Left ventricle myocardium inferior (tissue), 1 donor: ENCODE measurements at regions not wholly inside any gene's neighbourhood (a gene's known extent, or its start where the extent isn't known, plus 50 kb on each side); places are given as distances from the start of the nearest gene placed in this dataset.
A peak's percentile ranks its signal among the peaks of the same experiment; 100 is the strongest.
"Not testable (repeated sequence)": the region's sequence is repeated elsewhere in the genome, so short reads cannot be mapped to it uniquely, and the experiment has no call there.

Experiments
- DNase-seq: peaks from one replicate; pipeline ENCODE4 v3.0.0-alpha.2; 2020
- H3K27ac ChIP-seq: fragments of 200-600 bp; replicated peaks from 2 replicates; pipeline ENCODE4 v1.8.0; 2021
- H3K27me3 ChIP-seq: fragments of 200-600 bp; 2 replicates; pipeline ENCODE4 v1.8.0; 2021; ENCODE audit warnings: low read depth
- H3K36me3 ChIP-seq: fragments of 200-600 bp; 2 replicates; pipeline ENCODE4 v1.8.0; 2021
- H3K4me1 ChIP-seq: fragments of 200-600 bp; 2 replicates; pipeline ENCODE4 v1.8.0; 2021
- H3K4me3 ChIP-seq: fragments of 200-600 bp; 2 replicates; pipeline ENCODE4 v1.8.0; 2021; ENCODE audit warnings: mild to moderate bottlenecking, moderate library complexity
- H3K9me3 ChIP-seq: fragments of 200-600 bp; replicated peaks from 2 replicates; pipeline ENCODE4 v1.8.0; 2021
- intact Hi-C: fragments of 100-400 bp; cut with micrococcal nuclease; formaldehyde crosslinking; loops from one replicate; pipeline ENCODE4 v1.11.0; 2022
- TF ChIP-seq, protein P1 (sequence below): fragments of 200-600 bp; IDR thresholded peaks from 2 replicates; pipeline ENCODE4 v1.8.0; 2021; ENCODE audit warnings: antibody characterized with exemption, mild to moderate bottlenecking, borderline replicate concordance
- donor health status: DM: no; HTN: yes; CAD: no; lungs with severe emphysema.

DNA sequence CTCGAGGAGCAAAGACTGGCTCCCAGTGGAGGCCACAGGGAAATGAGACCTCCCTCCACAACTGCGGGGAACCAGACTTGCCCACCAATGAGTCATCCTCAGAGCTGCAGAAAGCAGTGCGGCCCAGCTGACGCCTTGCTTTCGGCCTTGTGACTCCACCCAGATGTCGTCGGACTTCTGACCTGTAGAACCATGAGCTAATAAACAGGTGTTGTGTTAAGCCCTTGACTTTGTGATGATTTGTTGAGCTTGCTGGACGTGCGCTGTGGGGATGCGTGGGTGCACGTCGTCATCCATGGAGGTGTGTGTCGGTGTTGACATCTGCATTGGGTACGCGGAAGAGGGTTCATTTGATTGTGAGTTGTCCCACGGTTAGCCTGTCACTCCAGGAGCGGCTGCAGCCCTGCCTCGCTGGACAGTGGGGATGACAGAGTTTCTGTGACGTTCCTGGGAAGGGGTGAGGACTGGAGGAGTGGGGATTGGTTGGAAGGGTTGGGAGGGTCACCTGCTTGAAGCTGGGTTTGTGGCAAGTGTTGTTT lies 154.1 kb downstream of the SH3BP4 start:
- Histone ChIP-seq H3K27me3 (no peaks in the 10 kb centered on the region), H3K4me1 (peaks cover 12% of the 10 kb centered on the region), H3K36me3 (no peaks in the 10 kb centered on the region), H3K4me3 (no peak overlapping the region), H3K9me3 (no peaks in the 10 kb centered on the region), H3K27ac (no peak overlapping the region)
- intact Hi-C loops, result loop anchor here (10.0 kb wide), 1 partner anchor 231 kb away; no protein-coding TSS in a partner anchor
- TF ChIP-seq, protein P1, sequence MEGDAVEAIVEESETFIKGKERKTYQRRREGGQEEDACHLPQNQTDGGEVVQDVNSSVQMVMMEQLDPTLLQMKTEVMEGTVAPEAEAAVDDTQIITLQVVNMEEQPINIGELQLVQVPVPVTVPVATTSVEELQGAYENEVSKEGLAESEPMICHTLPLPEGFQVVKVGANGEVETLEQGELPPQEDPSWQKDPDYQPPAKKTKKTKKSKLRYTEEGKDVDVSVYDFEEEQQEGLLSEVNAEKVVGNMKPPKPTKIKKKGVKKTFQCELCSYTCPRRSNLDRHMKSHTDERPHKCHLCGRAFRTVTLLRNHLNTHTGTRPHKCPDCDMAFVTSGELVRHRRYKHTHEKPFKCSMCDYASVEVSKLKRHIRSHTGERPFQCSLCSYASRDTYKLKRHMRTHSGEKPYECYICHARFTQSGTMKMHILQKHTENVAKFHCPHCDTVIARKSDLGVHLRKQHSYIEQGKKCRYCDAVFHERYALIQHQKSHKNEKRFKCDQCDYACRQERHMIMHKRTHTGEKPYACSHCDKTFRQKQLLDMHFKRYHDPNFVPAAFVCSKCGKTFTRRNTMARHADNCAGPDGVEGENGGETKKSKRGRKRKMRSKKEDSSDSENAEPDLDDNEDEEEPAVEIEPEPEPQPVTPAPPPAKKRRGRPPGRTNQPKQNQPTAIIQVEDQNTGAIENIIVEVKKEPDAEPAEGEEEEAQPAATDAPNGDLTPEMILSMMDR, result no peak
- no peak for DNase-seq

DNA sequence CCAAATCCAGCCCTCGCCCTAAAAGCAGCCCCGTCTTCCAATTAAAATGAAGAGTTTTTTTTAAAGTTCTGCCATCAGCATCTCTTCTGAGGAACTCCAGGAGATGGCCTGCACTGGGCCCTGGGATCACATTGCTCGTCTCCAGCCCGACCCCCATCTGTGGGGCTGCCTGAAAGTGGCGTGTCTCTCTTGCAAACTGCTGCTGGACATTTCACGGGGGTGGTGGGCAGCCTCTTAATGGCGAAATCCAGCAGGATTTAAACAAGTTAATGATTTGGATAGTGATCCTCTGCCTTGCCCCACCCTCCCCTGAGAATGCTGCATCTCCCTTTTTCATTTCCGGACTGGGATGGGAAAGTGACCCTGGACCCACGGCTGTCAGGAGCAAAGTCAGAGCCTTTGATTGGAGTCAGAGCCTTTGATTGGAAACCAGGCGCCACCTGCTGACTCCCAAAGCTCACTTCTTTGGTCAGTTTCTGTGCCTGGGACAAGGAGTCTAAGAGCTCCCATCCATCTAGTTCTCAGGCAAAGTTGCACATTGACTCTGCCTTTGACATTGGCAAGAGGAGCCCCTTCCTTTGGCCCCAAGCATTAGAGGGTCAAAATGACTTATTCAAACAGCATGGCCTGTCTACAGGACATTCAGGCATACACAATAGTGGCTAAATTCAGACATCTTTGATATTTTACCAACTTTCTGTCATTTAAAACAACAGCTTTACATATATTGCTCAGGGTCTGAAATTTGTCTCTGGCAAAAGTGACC lies 155.2 kb downstream of the SH3BP4 start:
- H3K4me3 ChIP-seq, result no peak overlapping the region
- H3K9me3 ChIP-seq, result no peaks in the 10 kb centered on the region
- DNase-seq, result peak; percentile 63
- no peak overlapping the region for H3K27ac ChIP-seq
- intact Hi-C loops, result loop anchor here (10.0 kb wide), 1 partner anchor 232 kb away; no protein-coding TSS in a partner anchor
- peaks cover 12% of the 10 kb centered on the region for H3K4me1 ChIP-seq
- TF ChIP-seq, protein P1, result peak; percentile 79
- H3K27me3 ChIP-seq, result no peaks in the 10 kb centered on the region
- H3K36me3 ChIP-seq, result no peaks in the 10 kb centered on the region

DNA sequence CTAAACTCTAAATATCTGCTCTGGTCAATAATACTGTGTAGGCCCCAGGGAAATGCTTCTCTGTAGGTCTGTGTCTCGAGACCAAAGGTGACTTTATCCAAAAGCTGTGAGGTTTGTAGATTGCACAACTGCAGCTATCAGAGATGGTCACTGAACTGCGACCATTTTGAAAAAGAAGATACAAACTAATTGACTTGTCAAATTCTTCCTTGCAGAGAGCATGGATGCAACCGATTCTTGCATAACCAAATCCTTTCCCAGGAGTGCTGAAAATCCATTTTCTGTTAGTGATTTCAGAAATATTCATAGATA lies 155.8 kb downstream of the SH3BP4 start:
- H3K4me1 ChIP-seq, result peaks cover 12% of the 10 kb centered on the region
- H3K36me3 ChIP-seq, result no peaks in the 10 kb centered on the region
- no peak overlapping the region for H3K27ac ChIP-seq
- intact Hi-C loops, result loop anchor here (10.0 kb wide), 1 partner anchor 233 kb away; no protein-coding TSS in a partner anchor
- no peaks in the 10 kb centered on the region for H3K9me3 ChIP-seq
- H3K4me3 ChIP-seq, result no peak overlapping the region
- TF ChIP-seq, protein P1, result no peak
- no peaks in the 10 kb centered on the region for H3K27me3 ChIP-seq
- no peak for DNase-seq

DNA sequence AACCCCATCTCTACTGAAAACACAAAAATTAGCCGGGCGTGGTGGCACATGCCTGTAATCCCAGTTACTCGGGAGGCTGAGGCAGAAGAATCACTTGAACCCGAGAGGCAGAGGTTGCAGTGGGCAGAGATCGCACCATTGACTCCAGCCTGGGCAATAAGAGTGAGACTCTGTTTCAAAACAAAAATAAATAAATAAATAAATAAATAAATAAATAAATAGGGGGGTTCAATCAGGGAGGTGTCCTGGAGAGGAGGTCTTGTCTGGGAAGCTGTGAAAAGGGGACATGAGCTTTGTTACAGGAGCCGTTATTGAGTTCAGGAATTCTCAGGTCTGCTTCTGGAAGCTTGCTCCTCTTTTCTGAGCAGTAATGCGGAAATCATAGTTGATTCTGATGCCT lies 157.7 kb downstream of the SH3BP4 start:
- not testable (repeated sequence) for H3K27me3 ChIP-seq, DNase-seq, H3K4me3 ChIP-seq, H3K36me3 ChIP-seq, H3K27ac ChIP-seq, H3K4me1 ChIP-seq, H3K9me3 ChIP-seq
- intact Hi-C loops, result loop anchor here (10.0 kb wide), 1 partner anchor 235 kb away; no protein-coding TSS in a partner anchor

DNA sequence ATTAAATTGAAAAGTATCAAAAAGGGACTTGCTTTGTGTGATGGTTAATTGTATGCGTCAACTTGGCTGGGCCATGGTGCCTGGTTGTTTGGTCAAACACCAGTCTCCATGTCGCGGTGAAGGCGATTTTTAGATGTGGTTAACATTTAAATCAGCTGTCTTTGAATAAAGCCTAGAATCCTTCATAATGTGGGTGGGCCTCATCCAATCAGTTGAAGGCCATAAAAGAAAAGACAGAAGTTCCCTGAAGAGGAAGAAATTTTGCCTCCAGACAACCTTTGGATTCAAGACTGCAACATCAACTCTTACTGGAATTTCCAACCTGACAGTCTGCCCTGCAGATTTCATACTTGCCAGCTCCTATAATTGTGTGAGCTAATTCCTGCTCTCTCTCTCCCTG lies 160.5 kb downstream of the SH3BP4 start:
- H3K4me3 ChIP-seq, result no peak overlapping the region
- H3K27ac ChIP-seq, result no peak overlapping the region
- H3K4me1 ChIP-seq, result no peaks in the 10 kb centered on the region
- H3K9me3 ChIP-seq, result no peaks in the 10 kb centered on the region
- H3K36me3 ChIP-seq, result no peaks in the 10 kb centered on the region
- H3K27me3 ChIP-seq, result peaks cover 12% of the 10 kb centered on the region
- TF ChIP-seq, protein P1, result no peak
- no peak for DNase-seq
- intact Hi-C loops, result no loop called here

DNA sequence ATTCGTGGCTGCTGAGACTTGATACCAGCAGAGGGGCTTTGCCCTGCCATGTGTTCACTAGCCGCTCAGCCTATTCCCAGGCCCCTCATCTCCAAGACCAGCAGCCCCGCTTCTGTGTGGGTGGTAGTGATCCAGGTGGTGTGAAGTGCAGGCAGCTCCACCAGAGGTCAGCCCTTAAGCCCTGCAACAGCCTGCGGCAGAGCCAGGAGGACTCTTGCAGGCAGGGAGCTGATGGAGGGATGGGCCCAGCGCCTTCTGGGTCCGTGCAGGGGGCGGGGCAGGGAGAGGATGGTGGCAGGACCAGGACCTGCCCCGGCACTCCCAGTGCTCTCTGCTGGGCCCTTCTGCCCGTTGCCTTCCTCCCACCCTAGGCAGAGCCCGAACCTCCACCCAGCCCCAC lies 162.0 kb downstream of the SH3BP4 start:
- Histone ChIP-seq H3K4me3 (no peak overlapping the region), H3K27ac (no peak overlapping the region), H3K4me1 (no peaks in the 10 kb centered on the region), H3K9me3 (peaks cover 1% of the 10 kb centered on the region), H3K36me3 (no peaks in the 10 kb centered on the region), H3K27me3 (peaks cover 19% of the 10 kb centered on the region)
- TF ChIP-seq, protein P1, result no peak
- intact Hi-C loops, result no loop called here
- DNase-seq, result no peak
